Neural cell (in vitro differentiated cells): ENCODE measurements at regions not wholly inside any gene's neighbourhood (a gene's known extent, or its start where the extent isn't known, plus 50 kb on each side); places are given as distances from the start of the nearest gene placed in this dataset.

Experiments used
- H2AFZ ChIP-seq: fragments of 200-600, 300-800 bp; sonication (generic), shearing (Covaris generic); 2 replicates; pipeline ENCODE4 v1.6.0; 2014; ENCODE audit warnings: low read depth, mild to moderate bottlenecking, antibody characterized with exemption, low read length, moderate library complexity
- H3F3A ChIP-seq: fragments of 200-600 bp; shearing (Covaris generic); 2 replicates; pipeline ENCODE4 v1.6.1; 2016; ENCODE audit warnings: mild to moderate bottlenecking, moderate library complexity, mixed read lengths, antibody characterized with exemption, low read length; ENCODE audit not compliant: insufficient read depth, poor library complexity, severe bottlenecking
- H3K27ac ChIP-seq: fragments of 200-600, 300-800 bp; sonication (generic), shearing (Covaris generic); 2 replicates; pipeline ENCODE4 v1.5.1; 2014; ENCODE audit warnings: mild to moderate bottlenecking, low read length, moderate library complexity
- H3K27me3 ChIP-seq: fragments of 300-800, 200-600 bp; sonication (generic), shearing (Covaris generic); 2 replicates; pipeline ENCODE4 v1.6.0; 2014; ENCODE audit warnings: mild to moderate bottlenecking, low read depth, low read length, moderate library complexity; ENCODE audit not compliant: insufficient read depth
- H3K36me3 ChIP-seq: fragments of 300-800, 200-600 bp; sonication (generic), shearing (Covaris generic); 2 replicates; pipeline ENCODE4 v1.5.1; 2014; ENCODE audit warnings: mild to moderate bottlenecking, antibody characterized with exemption, low read length, moderate library complexity; ENCODE audit not compliant: insufficient read depth
- H3K4me2 ChIP-seq: fragments of 300-800, 200-600 bp; sonication (generic), shearing (Covaris generic); 2 replicates; pipeline ENCODE4 v1.6.0; 2014; ENCODE audit warnings: mild to moderate bottlenecking, low read length
- H3K4me3 ChIP-seq: fragments of 300-800, 200-600 bp; sonication (generic), shearing (Covaris generic); 2 replicates; pipeline ENCODE4 v1.5.1; 2014; ENCODE audit warnings: mild to moderate bottlenecking, low read length, moderate library complexity
- H3K79me2 ChIP-seq: fragments of 200-600 bp; shearing (Covaris generic); replicated peaks from 2 replicates; pipeline ENCODE4 v1.6.0; 2014; ENCODE audit warnings: mild to moderate bottlenecking, low read length, moderate library complexity; ENCODE audit not compliant: insufficient read depth
- H3K9ac ChIP-seq: fragments of 300-800, 200-600 bp; sonication (generic), shearing (Covaris generic); 2 replicates; pipeline ENCODE4 v1.6.1; 2016; ENCODE audit warnings: mild to moderate bottlenecking, low read length, mixed read lengths
- H3K9me2 ChIP-seq: fragments of 200-600 bp; shearing (Covaris generic); 2 replicates; pipeline ENCODE4 v1.6.1; 2016; ENCODE audit warnings: mild to moderate bottlenecking, low read length, mixed read lengths; ENCODE audit not compliant: insufficient read depth
- H3K9me3 ChIP-seq: fragments of 200-600, 300-800 bp; sonication (generic), shearing (Covaris generic); 2 replicates; pipeline ENCODE4 v1.6.1; 2016; ENCODE audit warnings: mild to moderate bottlenecking, mixed run types, low read length, moderate library complexity, mixed read lengths
- H4K20me1 ChIP-seq: fragments of 200-600 bp; shearing (Covaris generic); 2 replicates; pipeline ENCODE4 v1.6.1; 2016; ENCODE audit warnings: mild to moderate bottlenecking, mixed run types; ENCODE audit not compliant: insufficient read depth
- CTCF ChIP-seq: fragments of 450-650 bp; IDR thresholded peaks from 2 replicates; pipeline ENCODE4 v1.5.1; 2014; ENCODE audit warnings: antibody characterized with exemption, mild to moderate bottlenecking, moderate library complexity; ENCODE audit not compliant: poor library complexity, severe bottlenecking
- EP300 ChIP-seq: fragments of 450-650 bp; conservative IDR thresholded peaks from 2 replicates; pipeline ENCODE4 v1.6.1; 2014; ENCODE audit warnings: antibody characterized with exemption, mild to moderate bottlenecking, moderate library complexity; ENCODE audit not compliant: poor library complexity, severe bottlenecking
- EZH2 ChIP-seq: fragments of 200-600, 300-800 bp; shearing (Covaris generic), sonication (generic); IDR thresholded peaks from 2 replicates; pipeline ENCODE4 v1.6.1; 2014; ENCODE audit warnings: antibody characterized with exemption, low read length, borderline replicate concordance, mild to moderate bottlenecking; ENCODE audit not compliant: insufficient read depth, poor library complexity, severe bottlenecking
- MXI1 ChIP-seq: fragments of 450-650 bp; conservative IDR thresholded peaks from 2 replicates; pipeline ENCODE4 v1.6.1; 2014; ENCODE audit warnings: antibody characterized with exemption, mild to moderate bottlenecking; ENCODE audit not compliant: poor library complexity, severe bottlenecking
- POLR2AphosphoS5 ChIP-seq: IDR thresholded peaks from 2 replicates; pipeline ENCODE4 v1.6.1; 2012
- RAD21 ChIP-seq: fragments of 450-650 bp; conservative IDR thresholded peaks from 2 replicates; pipeline ENCODE4 v1.6.1; 2014; ENCODE audit warnings: antibody characterized with exemption, mild to moderate bottlenecking, moderate library complexity
- REST ChIP-seq: IDR thresholded peaks from 2 replicates; pipeline ENCODE4 v1.6.1; 2012; ENCODE audit warnings: borderline replicate concordance
- SMC3 ChIP-seq: fragments of 450-650 bp; conservative IDR thresholded peaks from 2 replicates; pipeline ENCODE4 v1.6.1; 2014; ENCODE audit warnings: antibody characterized with exemption, mild to moderate bottlenecking, moderate library complexity; ENCODE audit not compliant: poor library complexity
- TAF1 ChIP-seq: IDR thresholded peaks from 2 replicates; pipeline ENCODE4 v1.6.1; 2012; ENCODE audit warnings: low read depth

- Histone ChIP-seq H3K9ac (no peak overlapping the region), H3K27ac (no peak overlapping the region), H3F3A (no peaks in the 10 kb centered on the region), H3K27me3 (no peaks in the 10 kb centered on the region), H4K20me1 (no peaks in the 10 kb centered on the region), H3K9me3 (no peaks in the 10 kb centered on the region), H3K4me2 (no peak overlapping the region), H2AFZ (no peak overlapping the region), H3K4me3 (no peak overlapping the region), H3K9me2 (no peaks in the 10 kb centered on the region), H3K36me3 (no peaks in the 10 kb centered on the region), H3K79me2 (no peaks in the 10 kb centered on the region)
- TF ChIP-seq RAD21, result no peak
- TF ChIP-seq TAF1, result no peak
- TF ChIP-seq EZH2, result no peak
- no peak for TF ChIP-seq SMC3
- no peak for TF ChIP-seq EP300
- TF ChIP-seq POLR2AphosphoS5, result no peak
These were observed 174.3 kb upstream of the UBE3A start for GRCh38 chr15:25613134-25613533.

DNA sequence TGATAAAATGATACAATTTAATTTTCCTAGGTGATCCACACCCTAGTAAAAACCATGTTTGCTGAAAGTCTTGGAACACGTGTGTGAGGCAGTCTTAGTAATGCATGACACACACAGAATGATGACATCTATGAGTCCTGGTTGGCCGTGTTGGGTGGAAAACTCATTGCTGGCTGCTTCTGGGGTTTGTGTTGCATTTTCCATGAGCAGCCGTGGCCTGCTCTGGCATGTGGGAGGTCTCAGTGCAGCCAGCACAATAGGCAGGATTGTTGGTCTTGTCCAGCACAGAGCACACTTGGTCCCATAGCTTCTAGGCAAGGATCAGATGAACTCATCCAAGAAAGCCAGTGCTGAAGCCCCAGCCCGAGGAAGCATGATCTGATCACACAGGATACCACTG lies 172.8 kb upstream of the UBE3A start:
- Histone ChIP-seq H3K9me3 (no peaks in the 10 kb centered on the region), H3K27me3 (no peaks in the 10 kb centered on the region), H3K4me3 (no peak overlapping the region), H4K20me1 (no peaks in the 10 kb centered on the region), H3K79me2 (no peaks in the 10 kb centered on the region), H3K9ac (no peak overlapping the region), H3K27ac (no peak overlapping the region), H2AFZ (no peak overlapping the region), H3F3A (no peaks in the 10 kb centered on the region), H3K4me2 (no peak overlapping the region), H3K36me3 (no peaks in the 10 kb centered on the region), H3K9me2 (no peaks in the 10 kb centered on the region)
- TF ChIP-seq MXI1 (no peak), EZH2 (no peak), TAF1 (no peak), REST (no peak), RAD21 (no peak)

DNA sequence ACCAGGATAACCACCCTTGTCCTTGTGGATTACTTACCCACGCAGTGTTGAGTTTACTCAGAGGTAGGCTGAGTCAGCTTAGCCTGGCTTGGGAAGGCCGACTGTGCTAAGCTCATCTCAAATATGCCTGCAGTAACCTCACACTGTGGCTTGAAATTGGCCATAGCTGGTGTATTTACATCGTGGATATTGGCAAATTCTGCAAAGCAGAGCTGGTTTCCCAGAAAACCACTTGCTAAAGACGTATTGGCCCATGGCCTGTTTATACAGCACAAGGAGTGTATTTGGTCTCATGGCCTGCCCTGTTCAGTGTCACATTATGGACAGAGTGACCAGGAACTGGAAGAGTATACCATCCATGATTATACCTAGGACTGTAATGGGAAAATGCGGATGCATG lies 170.5 kb upstream of the UBE3A start:
- TF ChIP-seq REST (no peak), TAF1 (no peak), CTCF (no peak), EZH2 (no peak), POLR2AphosphoS5 (no peak), SMC3 (no peak), EP300 (no peak), RAD21 (no peak)
- H3F3A ChIP-seq, result no peaks in the 10 kb centered on the region
- no peaks in the 10 kb centered on the region for H4K20me1 ChIP-seq
- no peak overlapping the region for H3K4me3 ChIP-seq
- no peak overlapping the region for H3K4me2 ChIP-seq
- H3K9me3 ChIP-seq, result no peaks in the 10 kb centered on the region
- no peak overlapping the region for H3K9ac ChIP-seq
- H3K36me3 ChIP-seq, result no peaks in the 10 kb centered on the region
- no peaks in the 10 kb centered on the region for H3K9me2 ChIP-seq
- H3K79me2 ChIP-seq, result no peaks in the 10 kb centered on the region
- H2AFZ ChIP-seq, result no peak overlapping the region
- H3K27me3 ChIP-seq, result no peaks in the 10 kb centered on the region
- H3K27ac ChIP-seq, result no peak overlapping the region
